HuH-7.5 (cell line): ENCODE measurements at regions not wholly inside any gene's neighbourhood (a gene's known extent, or its start where the extent isn't known, plus 50 kb on each side); places are given as distances from the start of the nearest gene placed in this dataset.

Experiments
- DNase-seq: peaks from one replicate; pipeline ENCODE4 v3.0.0; 2011; ENCODE audit warnings: low spot score

DNA sequence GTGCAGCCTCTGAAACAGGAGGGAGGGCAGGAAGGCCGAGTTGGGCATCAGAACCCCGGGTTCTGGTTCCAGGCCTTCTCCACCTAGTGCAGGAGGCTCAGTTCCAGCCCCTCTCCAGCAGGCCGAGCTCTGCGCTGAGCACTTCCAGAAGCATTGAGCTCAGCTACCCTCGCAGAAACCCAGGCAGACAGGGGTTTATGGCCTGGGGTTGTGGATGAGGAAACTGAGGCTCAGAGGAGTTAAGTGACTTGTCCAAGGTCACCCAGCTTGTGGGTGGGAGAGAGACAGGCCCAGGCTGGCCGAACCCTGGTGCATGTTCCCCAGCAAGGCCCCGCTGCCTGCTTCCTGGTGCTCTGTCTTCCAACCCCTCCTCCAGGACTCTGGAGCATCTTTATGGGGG, 348.9 kb downstream of the PTPRU start:
- no peak for DNase-seq

DNA sequence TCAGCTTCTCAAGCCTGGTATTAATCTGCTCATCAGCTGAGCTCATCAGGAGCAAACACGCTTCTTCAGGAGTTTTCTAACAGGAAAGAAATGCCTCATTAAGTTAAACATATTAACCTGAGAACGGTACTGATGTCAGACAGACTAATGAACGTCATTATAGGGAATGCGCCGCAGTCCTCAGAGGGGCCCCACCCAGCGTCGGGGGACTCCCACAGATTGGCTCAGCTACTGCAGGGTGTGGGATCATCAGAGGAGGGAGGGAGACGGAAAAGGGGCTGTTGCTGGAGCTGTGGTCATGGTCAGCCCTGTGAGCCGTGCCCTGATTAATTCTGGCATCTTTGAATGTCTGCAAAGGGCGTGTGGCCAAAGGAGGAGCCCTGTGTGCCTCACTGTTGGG, 348.5 kb downstream of the PTPRU start:
- no peak for DNase-seq

DNA sequence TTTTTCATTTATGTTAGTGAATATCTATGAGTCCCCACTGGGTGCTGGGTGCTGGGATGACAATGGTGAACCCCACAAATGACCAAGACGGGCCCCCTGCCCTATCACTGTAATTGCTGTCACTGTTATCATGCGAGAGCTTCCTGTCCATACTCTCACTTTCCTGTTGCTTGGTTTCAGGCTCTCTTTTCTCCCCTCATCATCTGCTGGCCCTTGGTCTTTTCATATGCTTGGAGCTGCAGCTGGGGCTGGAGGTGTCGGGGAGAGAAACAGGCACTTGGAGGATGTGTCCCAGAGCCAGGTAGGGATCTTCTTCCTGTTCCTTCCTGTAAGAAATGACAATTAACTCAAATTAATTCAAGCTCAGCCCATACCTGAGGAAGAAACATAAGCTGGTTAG, 348.0 kb downstream of the PTPRU start:
- no peak for DNase-seq

DNA sequence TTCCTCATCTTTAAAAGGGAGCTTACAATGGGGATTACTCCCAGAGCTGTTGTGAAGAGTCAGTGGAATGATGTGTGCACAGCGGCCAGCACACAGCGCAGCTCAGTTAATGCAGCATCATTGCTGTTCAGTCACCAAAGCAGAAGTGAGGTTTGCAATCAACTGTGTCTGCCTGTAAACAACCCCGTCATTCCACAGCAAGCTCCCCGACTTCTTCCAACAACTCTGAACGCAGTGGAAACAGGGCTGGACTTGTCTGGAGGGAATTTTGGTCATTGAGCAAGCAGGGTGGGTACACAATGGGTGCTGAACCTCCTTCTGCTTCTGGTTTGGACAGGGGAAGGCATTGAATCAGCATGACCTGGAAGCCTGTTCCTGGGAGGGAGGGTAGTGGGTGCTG, 347.4 kb downstream of the PTPRU start:
- no peak for DNase-seq

DNA sequence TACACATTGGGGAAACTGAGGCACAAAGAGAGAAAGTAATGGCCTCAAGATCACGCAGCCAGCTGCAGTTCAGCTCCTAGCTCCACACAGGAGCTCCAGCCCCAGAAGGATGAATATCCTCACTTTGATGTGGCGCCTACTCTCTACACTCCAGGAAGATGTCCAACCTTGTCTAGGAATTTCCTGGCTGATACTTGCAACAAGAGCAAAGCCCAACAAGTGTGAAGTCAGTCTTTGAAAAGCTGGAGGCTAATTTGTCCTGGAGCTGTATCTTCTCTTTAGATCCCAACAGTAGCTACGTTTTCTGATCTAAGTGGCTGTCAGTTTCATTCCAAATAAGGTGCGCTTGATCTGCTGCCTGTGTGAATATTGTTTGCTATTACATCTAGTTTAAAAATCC, 344.9 kb downstream of the PTPRU start:
- DNase-seq = no peak

DNA sequence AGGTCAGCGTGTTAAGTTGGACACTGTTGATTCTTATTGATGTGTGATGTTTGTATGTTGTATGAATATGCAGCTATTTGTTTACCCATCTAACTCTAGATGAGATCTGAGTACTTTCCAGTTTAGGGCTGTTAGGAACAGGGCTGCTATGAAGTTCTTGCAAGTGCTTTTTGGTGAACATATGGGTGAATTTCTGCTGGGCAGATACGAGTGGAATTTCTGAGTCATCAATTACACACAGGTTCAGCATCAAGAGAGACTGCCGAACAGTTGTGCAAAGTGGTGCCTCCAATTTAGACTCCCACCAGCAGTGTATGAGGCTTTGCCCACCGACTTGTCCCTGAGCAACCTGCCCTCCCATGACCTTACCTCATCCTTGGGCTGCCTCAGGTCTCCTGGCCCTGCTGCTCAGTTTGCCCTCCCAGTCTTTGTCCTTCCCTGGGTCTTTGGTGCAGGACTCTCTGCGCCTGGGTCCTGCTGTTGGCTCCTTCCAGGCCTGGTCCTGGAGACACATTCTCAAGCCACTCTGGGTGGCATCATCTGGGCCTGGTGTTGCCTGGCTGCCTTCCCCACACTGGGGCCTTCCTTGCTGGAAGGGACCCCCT, 343.6 kb downstream of the PTPRU start:
- no peak for DNase-seq

DNA sequence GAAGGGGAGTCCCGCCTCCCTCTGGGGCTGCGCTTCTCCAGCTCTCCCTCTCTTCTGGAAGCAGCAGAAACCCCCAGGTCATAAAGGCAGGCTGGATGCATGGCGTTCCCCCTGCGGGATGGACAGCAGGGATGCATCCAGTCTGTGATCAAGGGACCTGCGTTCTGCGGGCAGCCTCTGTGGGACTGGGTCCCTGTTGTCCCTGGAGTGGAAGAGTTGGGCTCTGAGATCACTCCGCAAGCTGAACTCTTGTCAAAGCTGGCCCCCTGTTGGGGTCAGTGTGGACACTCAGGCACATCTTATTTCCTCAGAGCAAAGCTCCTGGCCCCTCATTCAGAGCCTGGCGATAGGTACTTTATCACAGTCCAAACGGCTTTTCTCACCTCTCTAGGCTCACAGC, 341.2 kb downstream of the PTPRU start:
- DNase-seq = no peak

DNA sequence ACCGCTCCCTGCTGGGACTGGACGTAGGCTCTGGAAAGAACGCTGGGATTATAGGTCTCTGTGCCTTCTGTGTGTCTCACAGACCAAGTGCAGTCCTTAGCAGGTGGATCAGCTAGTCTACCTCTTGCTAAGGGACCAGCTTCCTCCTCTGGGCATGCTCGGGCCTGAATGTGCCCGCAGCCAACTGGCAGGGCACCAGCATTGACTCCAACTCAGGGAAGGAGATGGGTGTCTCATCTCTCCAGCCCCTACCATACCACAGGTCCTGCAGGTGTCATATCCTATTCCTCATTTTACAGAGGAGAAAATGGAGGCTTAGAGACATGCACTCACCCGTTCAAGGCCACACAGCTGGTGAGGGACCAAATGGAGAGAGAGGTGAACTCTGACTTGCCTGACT, 340.2 kb downstream of the PTPRU start:
- DNase-seq = no peak

DNA sequence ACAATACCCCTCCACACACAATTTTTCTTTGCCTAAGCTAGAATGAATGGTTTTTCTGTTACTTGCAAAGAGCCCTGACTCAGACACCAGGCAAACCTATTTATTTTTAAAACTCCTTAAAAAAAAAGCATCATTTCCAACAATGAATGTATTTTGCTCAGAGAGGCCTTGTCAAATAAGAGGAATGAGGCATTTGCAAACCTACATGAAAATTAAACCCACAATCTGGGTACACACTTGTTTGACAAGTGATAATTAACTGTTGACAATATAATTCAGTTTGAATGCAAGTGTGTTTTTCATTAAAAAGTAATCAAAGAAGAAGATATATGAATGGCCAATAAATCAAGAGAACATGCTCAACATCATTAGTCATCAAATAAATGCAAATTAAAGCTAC, 339.5 kb downstream of the PTPRU start:
- no peak for DNase-seq

DNA sequence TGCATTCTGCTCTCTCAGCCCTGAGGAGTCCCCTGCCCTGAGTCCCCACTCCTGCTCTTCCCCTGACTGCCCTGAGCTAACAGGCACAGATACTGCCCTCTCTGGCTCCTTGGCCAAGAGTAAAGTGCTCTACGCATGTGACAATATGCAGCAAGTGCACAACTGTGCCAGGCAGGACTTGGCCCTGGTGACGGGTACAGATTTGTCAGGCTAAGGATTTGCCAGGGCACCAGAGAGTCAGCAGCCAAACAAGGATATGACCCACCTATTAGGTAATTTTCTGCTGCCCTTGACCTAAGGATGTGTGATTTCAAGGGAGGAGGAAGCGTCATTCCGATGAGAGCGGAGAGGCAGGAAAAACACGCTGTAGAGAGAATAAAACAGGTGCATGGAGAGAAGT, 339.0 kb downstream of the PTPRU start:
- no peak for DNase-seq

DNA sequence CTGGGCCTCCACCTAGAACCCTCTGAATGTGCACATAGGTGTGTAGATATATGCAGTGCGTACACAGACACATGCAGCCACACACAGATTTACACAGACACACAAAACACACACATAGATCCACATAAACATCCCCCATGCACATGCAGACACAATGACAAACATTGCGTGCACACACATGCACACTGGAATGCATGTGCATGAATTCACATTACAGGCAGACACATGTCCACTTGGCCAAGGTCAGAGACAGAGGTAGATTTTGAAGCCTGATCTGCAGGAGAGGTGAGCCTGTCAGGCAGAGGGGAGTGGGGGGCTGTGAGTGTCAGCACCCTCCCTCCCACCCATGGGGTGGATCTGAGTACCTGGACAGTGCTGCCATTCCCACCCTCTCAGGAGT, 338.5 kb downstream of the PTPRU start:
- DNase-seq = no peak

DNA sequence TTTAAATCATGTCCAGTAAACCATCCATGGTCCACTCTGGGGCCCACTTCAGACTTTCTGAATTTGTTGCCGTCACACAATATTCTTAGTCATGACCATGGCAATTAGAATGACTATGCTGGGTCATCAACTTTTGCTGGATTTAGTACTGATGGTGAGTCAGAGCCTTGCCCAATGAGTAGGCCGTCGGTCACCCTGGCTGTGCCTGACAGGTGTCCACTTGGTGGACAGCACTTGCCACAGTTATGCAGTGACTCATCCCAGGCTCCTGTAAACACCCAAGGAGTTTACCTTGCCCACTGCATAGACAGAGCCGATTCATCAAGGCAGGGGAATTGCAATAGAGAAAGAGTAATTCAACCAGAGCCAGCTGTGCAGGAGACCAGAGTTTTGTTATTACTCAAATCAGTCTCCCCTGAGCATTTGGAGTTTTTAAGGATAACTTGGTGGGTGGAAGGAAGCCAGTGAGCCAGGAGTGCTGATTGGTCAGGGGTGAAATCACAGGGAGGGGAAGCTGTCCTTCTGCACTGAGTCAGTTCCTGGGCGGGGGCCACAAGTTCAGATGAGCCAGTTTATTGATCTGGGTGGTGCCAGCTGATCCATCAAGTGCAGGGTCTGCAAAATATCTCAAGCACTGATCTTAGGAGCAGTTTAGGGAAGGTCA, 333.8 kb downstream of the PTPRU start:
- no peak for DNase-seq

DNA sequence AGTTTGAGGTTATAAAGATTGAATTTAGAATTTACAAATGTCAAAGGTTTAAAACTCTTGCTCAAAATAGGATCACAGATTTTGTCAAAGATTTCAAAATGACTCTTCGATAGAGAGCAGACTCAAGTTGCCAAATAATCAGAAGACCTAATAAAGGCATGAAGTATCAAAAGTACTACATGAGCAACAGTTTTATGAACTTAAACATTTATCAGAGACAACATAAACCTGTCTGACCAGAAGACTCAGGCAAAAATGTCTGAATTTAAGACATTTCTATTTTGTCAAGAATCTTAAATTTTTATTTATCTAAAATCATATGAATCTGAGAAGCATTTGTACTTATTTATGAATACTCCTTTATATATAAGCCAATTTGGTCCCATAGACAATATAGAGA, 330.9 kb downstream of the PTPRU start:
- no peak for DNase-seq

DNA sequence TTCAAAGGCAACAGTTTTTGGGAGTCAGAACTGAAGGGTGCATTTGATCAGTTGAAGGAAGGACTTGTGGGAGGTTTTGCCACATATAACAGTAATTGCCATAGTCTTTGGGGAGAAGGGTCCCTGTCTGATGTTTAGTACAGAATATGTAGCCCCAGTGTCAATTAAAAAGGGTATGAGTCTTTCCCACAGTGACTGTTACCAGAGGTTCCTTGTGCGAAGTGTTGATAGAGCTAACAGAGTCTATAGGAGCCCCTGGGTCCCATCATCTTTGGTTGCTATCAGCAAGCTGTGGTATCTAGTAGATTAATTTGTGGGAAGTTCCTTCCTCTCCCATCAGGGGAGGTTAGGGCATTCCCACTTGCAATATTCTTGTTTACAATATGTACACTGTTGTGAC, 329.2 kb downstream of the PTPRU start:
- no peak for DNase-seq

DNA sequence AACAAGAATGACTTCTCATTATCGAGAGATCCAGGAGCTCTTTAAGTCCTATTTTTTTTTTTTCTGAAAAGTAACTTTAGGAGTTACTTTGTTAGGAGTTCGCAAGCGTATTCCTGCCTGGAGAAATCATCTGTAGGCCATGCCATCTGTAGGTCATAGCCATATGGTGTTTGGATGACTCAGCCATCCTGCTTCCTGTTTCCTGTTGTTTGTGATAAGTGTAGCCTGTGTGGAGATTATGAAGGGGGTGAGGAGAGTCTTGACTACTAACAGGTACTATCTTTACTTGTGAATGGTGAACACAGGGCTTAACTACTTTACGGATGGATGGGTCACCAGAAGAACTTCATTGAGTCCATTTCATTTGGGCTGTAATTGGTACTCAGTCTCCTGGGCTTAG, 327.2 kb downstream of the PTPRU start:
- DNase-seq = no peak

DNA sequence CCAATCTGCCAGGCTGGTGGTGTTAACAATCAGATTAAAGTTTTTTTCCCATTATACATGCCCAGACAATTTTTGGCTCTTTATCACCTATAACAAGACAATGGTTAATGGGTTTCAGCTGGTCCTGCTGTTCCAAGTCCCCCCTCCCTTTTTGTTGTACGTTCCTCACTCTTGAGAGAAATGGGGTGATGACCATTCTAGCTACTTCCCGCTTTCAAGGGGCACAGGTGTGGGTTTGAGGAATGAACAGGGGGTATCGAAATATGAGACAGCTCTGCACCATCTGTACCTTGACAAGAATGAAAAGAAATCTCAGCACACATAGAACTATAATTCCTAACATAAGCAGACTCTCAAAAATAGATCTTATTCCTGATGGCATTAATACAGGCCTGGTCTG, 326.8 kb downstream of the PTPRU start:
- no peak for DNase-seq

DNA sequence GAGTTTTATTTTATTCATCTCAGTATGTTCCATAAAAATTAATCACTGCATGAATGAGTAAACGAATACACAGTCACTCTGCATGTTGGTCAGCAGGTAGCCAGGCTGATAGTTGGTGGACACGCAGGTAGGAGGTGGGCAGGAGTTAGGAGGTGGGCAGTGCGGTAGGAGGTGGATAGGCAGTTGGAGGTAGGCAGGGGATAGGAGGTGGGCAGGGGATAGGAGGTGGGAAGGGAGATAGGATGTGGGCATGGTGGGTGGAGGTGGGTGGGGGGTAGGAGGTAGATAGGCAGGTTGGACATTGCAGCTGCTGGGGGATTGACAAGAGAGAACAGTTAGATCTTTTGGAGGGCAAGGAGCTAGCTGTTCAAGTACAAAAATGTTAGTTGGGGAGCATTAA, 322.7 kb downstream of the PTPRU start:
- DNase-seq = no peak

DNA sequence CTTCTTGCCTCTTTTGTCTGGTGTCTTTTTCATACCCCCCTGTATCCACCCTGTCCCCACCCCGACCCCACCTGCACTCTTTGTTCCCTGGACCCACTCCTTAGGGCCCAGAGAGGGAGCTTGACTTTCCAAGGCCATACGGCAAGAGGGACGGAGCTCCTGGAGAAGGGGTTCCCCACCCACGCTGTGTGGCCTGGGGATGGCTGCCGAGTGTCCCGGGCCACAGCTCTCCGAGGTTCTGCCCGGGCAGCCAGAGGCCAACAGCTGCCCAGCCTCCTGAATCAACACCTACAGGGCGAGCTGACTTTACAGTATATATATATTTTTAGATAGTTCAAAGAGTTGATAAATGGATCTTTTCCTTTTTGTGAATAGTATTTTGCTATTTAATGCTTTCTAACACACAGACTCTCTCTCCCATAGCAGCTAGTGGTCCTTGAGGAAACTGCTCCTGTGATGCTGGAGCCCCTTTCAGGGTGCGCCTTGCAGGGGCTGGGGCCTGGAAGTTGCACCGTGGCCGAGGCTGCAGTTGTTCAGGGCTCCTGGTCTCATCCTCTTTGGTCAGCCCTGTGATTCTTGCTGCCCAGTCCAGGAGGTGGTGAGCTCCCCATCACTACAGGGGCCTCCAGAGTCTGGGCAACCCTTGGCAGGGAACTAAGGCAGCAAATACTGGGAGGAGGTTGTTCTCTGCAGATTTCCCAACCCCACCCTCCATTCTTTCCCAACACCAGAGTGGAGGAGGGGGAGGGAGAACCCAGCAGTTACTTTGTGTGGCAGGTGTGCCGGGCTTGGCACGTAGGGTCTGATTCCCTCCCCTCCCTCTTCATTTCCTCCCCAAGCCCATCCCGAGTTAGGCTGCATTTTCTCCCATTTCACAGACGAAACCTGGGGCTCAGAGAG, 321.6 kb downstream of the PTPRU start:
- no peak for DNase-seq

DNA sequence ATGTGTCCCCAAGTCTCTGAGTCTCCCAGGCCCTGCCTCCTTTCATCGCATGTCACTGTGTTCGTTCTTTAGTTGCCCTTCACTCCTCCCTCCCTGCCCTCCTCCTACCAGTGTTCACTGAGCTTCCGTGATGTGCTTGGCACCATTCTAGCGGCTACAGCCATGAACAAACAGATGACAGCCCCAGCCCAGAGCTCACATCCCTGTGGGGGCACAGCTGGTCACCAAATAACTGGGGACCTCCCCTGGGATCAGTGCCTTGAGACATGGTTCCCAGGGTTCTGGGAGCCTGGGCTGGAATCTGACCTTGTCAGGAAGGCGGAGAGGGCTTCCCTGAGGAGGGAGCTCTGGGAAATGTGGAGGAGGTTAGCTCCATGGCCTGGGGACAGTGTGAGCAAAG, 320.7 kb downstream of the PTPRU start:
- no peak for DNase-seq

DNA sequence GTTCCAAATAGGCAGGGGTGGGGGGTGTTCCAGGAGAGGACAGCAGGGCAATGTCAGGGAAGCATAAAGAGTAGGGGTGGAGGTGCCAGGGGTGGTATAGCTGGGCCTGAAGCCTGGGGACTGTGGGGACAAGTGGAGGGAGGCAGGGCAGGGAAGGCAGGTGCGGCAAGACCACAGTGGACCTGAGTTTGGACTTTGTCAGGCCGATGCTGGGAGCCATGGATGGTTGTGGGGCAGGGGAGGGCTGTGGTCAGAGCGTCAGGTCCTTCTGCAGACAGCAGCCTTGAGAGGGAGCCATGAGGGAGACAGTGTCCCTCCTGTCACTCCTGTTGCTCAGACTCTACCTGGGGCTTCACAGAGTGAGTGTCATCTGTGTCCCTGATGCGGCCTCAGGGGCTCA, 320.3 kb downstream of the PTPRU start:
- no peak for DNase-seq

DNA sequence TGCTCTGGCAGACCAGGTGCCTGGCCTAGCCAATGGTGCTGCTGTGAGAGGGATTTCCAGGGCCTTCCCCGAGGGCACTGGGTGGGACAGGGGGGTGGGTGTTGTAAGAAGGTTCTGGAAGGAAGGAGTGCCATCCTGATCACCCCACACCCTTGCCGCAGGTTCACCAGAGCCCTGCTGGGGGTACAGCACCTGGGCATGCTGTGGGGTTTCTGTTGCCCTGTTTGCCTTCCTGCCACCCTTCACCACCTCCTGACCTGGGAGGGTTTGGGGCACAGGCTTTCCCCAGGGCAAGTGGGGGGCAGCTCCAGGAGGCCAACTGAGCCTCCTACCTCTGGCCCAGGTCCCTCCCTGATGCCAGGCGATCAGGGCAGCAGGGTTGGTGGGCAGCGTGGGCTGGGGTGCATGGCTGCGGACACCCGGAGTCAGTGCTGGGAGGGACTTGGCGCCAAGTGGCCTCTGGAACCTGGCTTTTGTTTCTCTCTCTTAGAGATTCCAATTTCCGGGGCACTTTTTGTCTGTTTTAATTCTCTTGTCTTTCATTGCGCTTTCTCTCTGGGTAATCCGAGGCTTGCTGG, 318.8 kb downstream of the PTPRU start:
- DNase-seq = no peak

DNA sequence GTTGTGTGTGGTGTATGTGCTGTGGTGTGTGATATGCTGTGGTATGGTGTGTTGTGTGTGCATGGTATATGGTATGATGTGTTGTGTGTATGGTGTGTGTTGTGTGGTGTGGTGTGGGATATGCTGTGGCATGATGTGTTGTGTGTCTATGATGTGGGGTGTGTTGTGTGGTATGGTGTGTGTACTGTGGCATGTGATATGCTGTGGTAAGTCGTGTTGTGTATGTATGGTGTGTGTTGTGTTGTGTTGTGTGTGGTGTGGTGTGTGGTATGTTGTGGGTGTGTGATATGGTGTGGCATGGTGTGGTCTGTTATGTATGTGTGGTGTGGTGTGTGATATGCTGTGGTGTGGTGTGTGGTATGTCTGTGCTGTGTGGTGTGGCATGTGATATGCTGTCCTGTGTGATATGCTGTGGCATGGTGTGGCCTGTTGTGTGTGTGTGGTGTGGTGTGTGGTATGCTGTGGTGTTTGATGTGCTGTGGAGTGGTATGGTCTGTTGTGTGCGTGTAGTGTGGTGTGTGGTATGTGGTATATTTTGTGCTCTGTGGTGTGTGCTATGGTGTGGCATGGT, 318.0 kb downstream of the PTPRU start:
- DNase-seq = no peak
